ENCODE measurements at regions not wholly inside any gene's neighbourhood (a gene's known extent, or its start where the extent isn't known, plus 50 kb on each side); places are given as distances from the start of the nearest gene placed in this dataset.

GRCh38 chr13:32897296-32897695 lies 118.9 kb upstream of the KL start:
- no peak overlapping the region for H3K4me3 ChIP-seq (ENCODE audit: low read depth, low read length)

GRCh38 chr13:32902029-32902780 lies 114.0 kb upstream of the KL start:
- no peak for TF ChIP-seq CTCF (IDR thresholded peaks at IDR 0.05; ENCODE audit: control insufficient read depth, extremely low read depth, insufficient read depth)
- no peak for DNase-seq (ENCODE audit: low read depth)
- H3K4me3 ChIP-seq (ENCODE audit: low read depth, low read length) = no peak overlapping the region

More at GRCh38 chr13:32897296-32897695, 118.9 kb upstream of the KL start:
- DNase-seq (ENCODE audit: low read depth) = no peak
- TF ChIP-seq CTCF (IDR thresholded peaks at IDR 0.05; ENCODE audit: control insufficient read depth, extremely low read depth, insufficient read depth) = no peak

- no peak for TF ChIP-seq CTCF (IDR thresholded peaks at IDR 0.05; ENCODE audit: control insufficient read depth, extremely low read depth, insufficient read depth)
- no peak for DNase-seq (ENCODE audit: low read depth)
- H3K4me3 ChIP-seq (ENCODE audit: low read depth, low read length) = no peak overlapping the region
Measured at GRCh38 chr13:32902874-32903273, 113.3 kb upstream of the KL start.

GRCh38 chr13:32903720-32904119 lies 112.5 kb upstream of the KL start:
- H3K4me3 ChIP-seq (ENCODE audit: low read depth, low read length) = no peak overlapping the region
- DNase-seq (ENCODE audit: low read depth) = no peak
- TF ChIP-seq CTCF (IDR thresholded peaks at IDR 0.05; ENCODE audit: control insufficient read depth, extremely low read depth, insufficient read depth) = no peak

GRCh38 chr13:32904266-32904665 lies 112.0 kb upstream of the KL start:
- no peak for DNase-seq (ENCODE audit: low read depth)
- no peak for TF ChIP-seq CTCF (IDR thresholded peaks at IDR 0.05; ENCODE audit: control insufficient read depth, extremely low read depth, insufficient read depth)
- H3K4me3 ChIP-seq (ENCODE audit: low read depth, low read length) = no peak overlapping the region

GRCh38 chr13:32905063-32905863 lies 111.0 kb upstream of the KL start:
- DNase-seq (ENCODE audit: low read depth) = no peak
- H3K4me3 ChIP-seq (ENCODE audit: low read depth, low read length) = no peak overlapping the region
- no peak for TF ChIP-seq CTCF (IDR thresholded peaks at IDR 0.05; ENCODE audit: control insufficient read depth, extremely low read depth, insufficient read depth)
